HG03565 (cell line): ENCODE measurements at regions not wholly inside any gene's neighbourhood (a gene's known extent, or its start where the extent isn't known, plus 50 kb on each side); places are given as distances from the start of the nearest gene placed in this dataset.

Source experiments
- ATAC-seq: cut with Tn5 transposase; IDR thresholded peaks from one replicate; pipeline ENCODE4 v1.9.1; 2021; ENCODE audit warnings: mild to moderate bottlenecking, moderate library complexity; ENCODE audit not compliant: unreplicated experiment

GRCh38 chr16:86134802-86135461 is 236.0 kb downstream of the IRF8 start:
- ATAC-seq, result no peak

GRCh38 chr16:86137359-86137758 is 238.4 kb downstream of the IRF8 start:
- ATAC-seq, result no peak

GRCh38 chr16:86138121-86139085 is 239.4 kb downstream of the IRF8 start:
- no peak for ATAC-seq

- no peak for ATAC-seq
These were observed 243.9 kb downstream of the IRF8 start for GRCh38 chr16:86142801-86143236.

- no peak for ATAC-seq
These were observed 244.7 kb downstream of the IRF8 start for GRCh38 chr16:86143666-86144065.

- ATAC-seq, result no peak
These were observed 246.7 kb downstream of the IRF8 start for GRCh38 chr16:86145669-86146068.

- no peak for ATAC-seq
These were observed 251.8 kb downstream of the IRF8 start for GRCh38 chr16:86150641-86151238.

- no peak for ATAC-seq
These were observed 252.4 kb downstream of the IRF8 start for GRCh38 chr16:86151239-86151851.

- ATAC-seq, result no peak
These were observed 257.2 kb downstream of the IRF8 start for GRCh38 chr16:86156155-86156554.

- no peak for ATAC-seq
These were observed 258.8 kb downstream of the IRF8 start for GRCh38 chr16:86157616-86158247.

GRCh38 chr16:86158688-86159360 is 259.9 kb downstream of the IRF8 start:
- no peak for ATAC-seq

GRCh38 chr16:86165479-86165878 is 266.5 kb downstream of the IRF8 start:
- ATAC-seq, result no peak

GRCh38 chr16:86166414-86166813 is 267.5 kb downstream of the IRF8 start:
- no peak for ATAC-seq

GRCh38 chr16:86167061-86167460 is 268.1 kb downstream of the IRF8 start:
- ATAC-seq, result no peak

GRCh38 chr16:86170720-86171119 is 271.8 kb downstream of the IRF8 start:
- ATAC-seq, result no peak

- no peak for ATAC-seq
These were observed 272.4 kb downstream of the IRF8 start for GRCh38 chr16:86171329-86171728.

GRCh38 chr16:86175816-86176215 is 276.9 kb downstream of the IRF8 start:
- no peak for ATAC-seq

GRCh38 chr16:86176462-86176861 is 277.5 kb downstream of the IRF8 start:
- no peak for ATAC-seq

GRCh38 chr16:86180244-86180643 is 281.3 kb downstream of the IRF8 start:
- no peak for ATAC-seq

- no peak for ATAC-seq
These were observed 281.8 kb downstream of the IRF8 start for GRCh38 chr16:86180780-86181179.
